Right lobe of liver (tissue), 4 donors: ENCODE measurements at regions not wholly inside any gene's neighbourhood (a gene's known extent, or its start where the extent isn't known, plus 50 kb on each side); places are given as distances from the start of the nearest gene placed in this dataset.

ENCODE experiments used
- CTCF ChIP-seq, 4 donors: fragments of 200-600 bp in 3 of 4; fragments of 450-650 bp in 1 of 4; IDR thresholded peaks; one replicate each; pipeline versions ENCODE4 v1.5.1 to v1.8.0; 2016 to 2022; ENCODE audit warnings: antibody characterized with exemption in 4 of 4, mild to moderate bottlenecking in 2 of 4
- POLR2A ChIP-seq: fragments of 450-650 bp; IDR thresholded peaks from one replicate; pipeline ENCODE4 v1.6.1; 2017; ENCODE audit warnings: antibody characterized with exemption, mild to moderate bottlenecking
- donor health status: DM: no; HTN: no; CAD: no.
- donor health status: DM: no; HTN: no; CAD: no.
- donor health status: DM: no; HTN: yes; CAD: no.

- TF ChIP-seq CTCF (IDR thresholded peaks at IDR 0.05), result no peak
- TF ChIP-seq POLR2A, result no peak
Observed at GRCh38 chr3:28716939-28717338, 368.3 kb upstream of the AZI2 start.
